ENCODE measurements at regions not wholly inside any gene's neighbourhood (a gene's known extent, or its start where the extent isn't known, plus 50 kb on each side); places are given as distances from the start of the nearest gene placed in this dataset.

- TF ChIP-seq CTCF (conservative IDR thresholded peaks at IDR 0.05; ENCODE audit: low read depth, low read length), result no peak
- TF ChIP-seq MXI1 (IDR thresholded peaks at IDR 0.05; ENCODE audit: borderline replicate concordance, low read depth, low read length), result no peak
- TF ChIP-seq POLR2A (IDR thresholded peaks at IDR 0.05; ENCODE audit: low read depth, low read length), result no peak
- TF ChIP-seq BHLHE40 (IDR thresholded peaks at IDR 0.05; ENCODE audit: low read depth, low read length), result no peak
- TF ChIP-seq RFX5 (IDR thresholded peaks at IDR 0.05; ENCODE audit: low read depth, low read length), result no peak
- no peak for TF ChIP-seq RCOR1 (IDR thresholded peaks at IDR 0.05; ENCODE audit: insufficient replicate concordance, low read length)
- TF ChIP-seq SMC3 (IDR thresholded peaks at IDR 0.05; ENCODE audit: low read depth, low read length), result no peak
- TF ChIP-seq NFE2L2 (IDR thresholded peaks at IDR 0.05; ENCODE audit: low read depth, low read length), result no peak
- TF ChIP-seq MAFK (IDR thresholded peaks at IDR 0.05; ENCODE audit: low read depth, low read length), result no peak
- no peak for TF ChIP-seq ELK1 (IDR thresholded peaks at IDR 0.05; ENCODE audit: borderline replicate concordance, low read depth, low read length)
Observed at GRCh38 chr20:60905919-60906318, 346.1 kb upstream of the CDH4 start.
